H1 (cell line): ENCODE measurements at regions not wholly inside any gene's neighbourhood (a gene's known extent, or its start where the extent isn't known, plus 50 kb on each side); places are given as distances from the start of the nearest gene placed in this dataset.

Experiments
- CTCF ChIP-seq, 3 experiments: IDR thresholded peaks; 1 replicate in 2 of 3; 2 replicates in 1 of 3; pipeline versions ENCODE4 v1.5.1 to v1.6.1; 2011; ENCODE audit warnings: low read length in 3 of 3, mild to moderate bottlenecking in 3 of 3, inconsistent platforms in 2 of 3, low read depth in 1 of 3, moderate library complexity in 1 of 3; ENCODE audit not compliant: insufficient read depth in 1 of 3; ENCODE audit errors: control extremely low read depth in 1 of 3
- EZH2 ChIP-seq: fragments of 200-600 bp; sonication (generic); IDR thresholded peaks from 2 replicates; pipeline ENCODE4 v1.7.1; 2012; ENCODE audit warnings: low read depth, mild to moderate bottlenecking, moderate library complexity, low read length, inconsistent platforms; ENCODE audit not compliant: severe bottlenecking
- HDAC6 ChIP-seq: IDR thresholded peaks from one replicate; pipeline ENCODE4 v1.7.1; 2012; ENCODE audit warnings: low read depth, mild to moderate bottlenecking, inconsistent platforms, low read length, moderate library complexity
- NRF1 ChIP-seq: IDR thresholded peaks from 2 replicates; pipeline ENCODE4 v1.6.1; 2011; ENCODE audit warnings: mild to moderate bottlenecking, low read depth, low read length, improper control_type of control experiment
- RBBP5 ChIP-seq: IDR thresholded peaks from 2 replicates; pipeline ENCODE4 v1.7.1; 2012; ENCODE audit warnings: low read depth, mild to moderate bottlenecking, inconsistent platforms, low read length, moderate library complexity, borderline replicate concordance
- SP1 ChIP-seq: IDR thresholded peaks from 2 replicates; pipeline ENCODE4 v1.6.1; 2011; ENCODE audit warnings: low read depth, low read length
- YY1 ChIP-seq: IDR thresholded peaks from 2 replicates; pipeline ENCODE4 v1.6.1; 2011; ENCODE audit warnings: low read depth, mild to moderate bottlenecking, low read length

- no peak for TF ChIP-seq CTCF (IDR thresholded peaks at IDR 0.05; ENCODE audit: control extremely low read depth in 1 of 3, insufficient read depth in 1 of 3, low read depth in 1 of 3, low read length in 3 of 3)
- no peak for TF ChIP-seq RBBP5
- no peak for TF ChIP-seq NRF1
- TF ChIP-seq HDAC6 = no peak
- no peak for TF ChIP-seq YY1
- TF ChIP-seq EZH2 = no peak
- no peak for TF ChIP-seq SP1
These were observed 141.5 kb downstream of the LY86 start for GRCh38 chr6:6729971-6730370.
